Lung (tissue), 11 donors: ENCODE measurements at regions not wholly inside any gene's neighbourhood (a gene's known extent, or its start where the extent isn't known, plus 50 kb on each side); places are given as distances from the start of the nearest gene placed in this dataset.

ENCODE experiments used
- ATAC-seq: fragments of 200-7000 bp; cut with Tn5 transposase; one replicate; pipeline ENCODE4 v1.9.1; 2020; ENCODE audit warnings: moderate number of reproducible peaks; ENCODE audit not compliant: insufficient read depth, low FRiP score
- DNase-seq, 3 donors: peaks; one replicate each; pipeline ENCODE4 v3.0.0-alpha.2; 2013 to 2017
- H3K27ac ChIP-seq, 2 donors: one replicate each; pipeline ENCODE4 v1.5.1; 2013; ENCODE audit warnings: mild to moderate bottlenecking in 2 of 2, moderate library complexity in 2 of 2, control low read depth in 1 of 2, inconsistent platforms in 1 of 2, low read depth in 1 of 2, low read length in 1 of 2
- H3K27me3 ChIP-seq, 3 donors: one replicate each; pipeline ENCODE4 v1.5.1; 2013; ENCODE audit warnings: low read length in 2 of 3; ENCODE audit not compliant: control insufficient read depth in 3 of 3, insufficient read depth in 3 of 3
- H3K36me3 ChIP-seq, 4 donors: one replicate each; pipeline ENCODE4 v1.5.1; 2013; ENCODE audit warnings: low read length in 4 of 4, mild to moderate bottlenecking in 1 of 4, moderate library complexity in 1 of 4; ENCODE audit not compliant: control insufficient read depth in 4 of 4, insufficient read depth in 4 of 4
- H3K4me1 ChIP-seq, 5 donors: one replicate each; pipeline ENCODE4 v1.5.1; 2013; ENCODE audit warnings: low read length in 5 of 5, mild to moderate bottlenecking in 2 of 5, moderate library complexity in 1 of 5; ENCODE audit not compliant: control insufficient read depth in 5 of 5, insufficient read depth in 5 of 5
- H3K4me3 ChIP-seq: one replicate; pipeline ENCODE4 v1.5.1; 2013; ENCODE audit warnings: mild to moderate bottlenecking, control low read depth, moderate library complexity
- H3K9ac ChIP-seq, 2 donors: one replicate each; pipeline ENCODE4 v1.5.1; 2013; ENCODE audit warnings: low read length in 2 of 2, control low read depth in 1 of 2; ENCODE audit not compliant: insufficient read depth in 1 of 2
- H3K9me3 ChIP-seq, 4 donors: one replicate each; pipeline ENCODE4 v1.5.1; 2013; ENCODE audit warnings: low read length in 3 of 4, mild to moderate bottlenecking in 1 of 4, moderate library complexity in 1 of 4; ENCODE audit not compliant: control insufficient read depth in 4 of 4, insufficient read depth in 3 of 4
- whole genome bisulfite sequencing, 2 donors: extraction: QIAGEN DNeasy Blood & Tissue Kit; methylation state at CpG; one replicate each; pipeline ENCODE4 v1.1.7; 2013; 5-methylcytosine and 5-hydroxymethylcytosine counted together
- TF ChIP-seq, protein P1 (sequence below): IDR thresholded peaks from 2 replicates; pipeline ENCODE4 v1.5.1; 2012; ENCODE audit warnings: mild to moderate bottlenecking; ENCODE audit errors: control extremely low read depth, extremely low read depth
- donor health status: control.
- donor health status: control.
- donor health status: Bipolar disorder and iron deficiency.
- donor health status: healthy.
- donor health status: DM: yes; HTN: yes; CAD: no.

DNA sequence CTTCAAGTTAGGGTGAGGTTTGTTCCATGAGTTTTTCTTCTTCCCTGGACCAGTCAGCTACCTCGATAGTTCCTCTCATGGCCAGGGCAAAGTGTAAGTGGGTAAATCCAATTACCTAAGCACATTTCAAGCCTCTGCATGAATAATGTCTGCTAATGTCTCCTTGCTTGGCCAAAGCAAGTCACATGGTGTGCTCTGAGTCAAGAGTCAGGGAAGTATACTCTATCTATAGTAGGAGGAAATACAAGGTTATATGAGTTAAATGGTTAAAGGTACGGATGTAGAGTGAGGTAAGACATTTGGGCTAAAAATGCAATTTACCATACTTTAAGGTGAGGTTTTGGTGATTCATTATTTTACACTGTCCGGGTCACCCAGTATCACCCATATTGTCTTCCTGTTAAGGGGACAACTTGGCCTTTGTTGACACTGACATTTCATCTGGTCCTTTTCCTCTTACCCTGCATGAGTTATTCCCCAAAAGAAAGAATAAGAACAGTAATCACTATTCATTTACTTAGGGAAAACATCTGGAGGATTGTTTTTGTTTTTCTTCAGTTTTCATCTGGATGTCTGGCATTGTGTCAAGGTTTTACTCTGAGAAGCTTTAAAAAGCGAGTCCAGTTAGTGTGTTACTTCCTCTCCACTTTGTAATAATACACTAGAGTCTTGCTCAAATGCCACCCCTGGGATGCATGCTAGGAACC, 405.5 kb downstream of the RND3 start:
- Histone ChIP-seq H3K27me3 (no peaks in the 10 kb centered on the region), H3K4me3 (no peak overlapping the region), H3K36me3 (no peaks in the 10 kb centered on the region), H3K27ac (peak overlapping the region in 1 of 2 donors; percentile 1), H3K9ac (no peak overlapping the region), H3K4me1 (peaks cover 0 to 13% (median 0%) of the 10 kb centered on the region in 5 donors), H3K9me3 (no peaks in the 10 kb centered on the region)
- WGBS, 2 donors = 74 to 76% methylated on average over 4 of the region's 4 CpGs
- ATAC-seq = no peak
- TF ChIP-seq, protein P1, sequence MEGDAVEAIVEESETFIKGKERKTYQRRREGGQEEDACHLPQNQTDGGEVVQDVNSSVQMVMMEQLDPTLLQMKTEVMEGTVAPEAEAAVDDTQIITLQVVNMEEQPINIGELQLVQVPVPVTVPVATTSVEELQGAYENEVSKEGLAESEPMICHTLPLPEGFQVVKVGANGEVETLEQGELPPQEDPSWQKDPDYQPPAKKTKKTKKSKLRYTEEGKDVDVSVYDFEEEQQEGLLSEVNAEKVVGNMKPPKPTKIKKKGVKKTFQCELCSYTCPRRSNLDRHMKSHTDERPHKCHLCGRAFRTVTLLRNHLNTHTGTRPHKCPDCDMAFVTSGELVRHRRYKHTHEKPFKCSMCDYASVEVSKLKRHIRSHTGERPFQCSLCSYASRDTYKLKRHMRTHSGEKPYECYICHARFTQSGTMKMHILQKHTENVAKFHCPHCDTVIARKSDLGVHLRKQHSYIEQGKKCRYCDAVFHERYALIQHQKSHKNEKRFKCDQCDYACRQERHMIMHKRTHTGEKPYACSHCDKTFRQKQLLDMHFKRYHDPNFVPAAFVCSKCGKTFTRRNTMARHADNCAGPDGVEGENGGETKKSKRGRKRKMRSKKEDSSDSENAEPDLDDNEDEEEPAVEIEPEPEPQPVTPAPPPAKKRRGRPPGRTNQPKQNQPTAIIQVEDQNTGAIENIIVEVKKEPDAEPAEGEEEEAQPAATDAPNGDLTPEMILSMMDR = no peak
- peak in 2 of 3 donors; percentile 87 to 93 for DNase-seq

DNA sequence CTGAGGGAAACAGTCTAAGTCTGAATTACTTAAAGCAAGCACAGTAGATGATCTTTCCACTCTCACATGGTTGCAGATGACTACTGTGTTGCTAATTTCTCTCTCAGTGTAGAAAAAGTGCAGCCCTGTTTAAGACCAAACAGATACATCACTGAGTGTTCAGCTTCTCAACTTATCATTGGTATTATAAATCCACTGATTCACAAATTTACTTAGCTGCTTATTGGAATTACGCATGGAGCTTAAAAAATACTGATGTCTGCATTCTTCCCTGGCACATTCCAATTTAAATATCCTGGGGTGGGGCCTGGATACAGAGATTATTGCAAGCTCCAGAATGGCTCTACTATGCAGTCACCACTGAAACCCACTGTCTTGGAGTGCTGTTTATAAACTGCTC, 411.2 kb downstream of the RND3 start:
- WGBS, 2 donors = 72 to 86% methylated on average over 1 of the region's 1 CpG
- DNase-seq (no peak), ATAC-seq (no peak)
- Histone ChIP-seq H3K9ac (no peak overlapping the region), H3K4me1 (no peaks in the 10 kb centered on the region), H3K9me3 (peaks cover 0 to 3% (median 0%) of the 10 kb centered on the region in 4 donors), H3K4me3 (no peak overlapping the region), H3K27me3 (no peaks in the 10 kb centered on the region), H3K27ac (no peak overlapping the region), H3K36me3 (no peaks in the 10 kb centered on the region)
- TF ChIP-seq, protein P1 = no peak

DNA sequence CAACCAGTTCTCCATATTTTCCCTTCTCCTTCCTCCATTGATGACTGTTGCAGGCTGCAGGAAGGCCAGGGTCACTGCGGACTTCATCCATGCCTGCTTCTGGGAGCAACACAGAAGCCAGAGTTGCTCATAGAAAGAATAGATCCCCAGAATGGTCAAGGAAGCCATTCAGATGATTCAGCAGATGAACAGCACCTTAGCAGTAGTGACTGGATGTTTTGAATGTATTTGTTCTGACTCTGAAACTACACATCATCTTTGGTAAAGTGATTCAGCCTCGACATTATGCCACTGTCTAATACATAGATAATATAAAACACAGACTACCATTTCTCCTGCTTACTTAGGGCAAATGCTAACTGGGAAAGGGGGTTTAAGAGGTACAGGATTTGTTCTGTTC, 411.6 kb downstream of the RND3 start:
- WGBS, 2 donors = 83 to 85% methylated on average over 2 of the region's 2 CpGs

More for the DNA sequence above, 411.6 kb downstream of the RND3 start:
- Histone ChIP-seq H3K27me3 (no peaks in the 10 kb centered on the region), H3K9me3 (peaks cover 0 to 3% (median 0%) of the 10 kb centered on the region in 4 donors), H3K27ac (no peak overlapping the region), H3K4me3 (no peak overlapping the region), H3K9ac (no peak overlapping the region), H3K36me3 (no peaks in the 10 kb centered on the region), H3K4me1 (no peaks in the 10 kb centered on the region)
- TF ChIP-seq, protein P1 = no peak
- DNase-seq = no peak
- ATAC-seq = no peak
